HG03097 (cell line): ENCODE measurements at regions not wholly inside any gene's neighbourhood (a gene's known extent, or its start where the extent isn't known, plus 50 kb on each side); places are given as distances from the start of the nearest gene placed in this dataset.
A peak's percentile ranks its signal among the peaks of the same experiment; 100 is the strongest.

Experiments used
- ATAC-seq: cut with Tn5 transposase; IDR thresholded peaks from one replicate; pipeline ENCODE4 v1.9.1; 2021; ENCODE audit not compliant: unreplicated experiment, low FRiP score

GRCh38 chr2:457262-457661 is 169.4 kb upstream of the ALKAL2 start:
- no peak for ATAC-seq

GRCh38 chr2:455913-456312 is 168.0 kb upstream of the ALKAL2 start:
- no peak for ATAC-seq

DNA sequence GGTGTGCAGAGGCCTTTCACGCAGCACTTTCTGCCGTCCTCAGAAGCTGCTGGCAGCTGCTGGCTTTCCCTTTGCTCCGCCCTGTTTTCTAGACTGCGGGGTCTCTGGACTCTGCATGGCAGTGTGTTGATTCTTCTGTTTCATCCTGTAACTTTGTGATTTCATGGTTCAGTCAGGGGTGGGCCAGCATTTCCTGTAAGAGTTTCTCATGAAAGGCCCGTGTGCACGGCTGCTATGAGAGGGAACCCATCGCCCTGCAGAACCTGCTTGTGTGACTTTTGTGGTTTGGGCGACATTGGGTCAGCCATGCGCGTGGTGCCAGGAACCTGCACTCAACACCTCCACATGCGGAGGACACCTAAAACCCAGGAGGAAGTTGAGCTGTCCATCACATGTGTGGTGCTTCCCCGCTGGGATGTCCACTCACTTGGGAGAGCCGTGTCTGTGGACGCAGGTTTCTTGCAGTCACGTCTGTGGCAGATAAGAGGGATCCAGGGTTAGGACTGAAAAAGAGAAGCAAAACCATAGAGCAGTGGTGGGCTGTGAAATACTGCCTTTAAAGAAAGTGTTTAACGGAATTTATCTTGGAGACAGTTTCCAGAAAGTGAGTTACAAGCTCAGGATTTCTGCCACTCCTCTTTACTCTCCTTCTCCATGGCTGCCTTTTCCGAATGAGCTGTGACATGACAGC is 167.3 kb upstream of the ALKAL2 start:
- ATAC-seq, result no peak

GRCh38 chr2:453132-453531 is 165.2 kb upstream of the ALKAL2 start:
- no peak for ATAC-seq

- no peak for ATAC-seq
Measured at GRCh38 chr2:451495-451894, 163.6 kb upstream of the ALKAL2 start.

- ATAC-seq, result no peak
Measured at GRCh38 chr2:449246-450067, 161.6 kb upstream of the ALKAL2 start.

DNA sequence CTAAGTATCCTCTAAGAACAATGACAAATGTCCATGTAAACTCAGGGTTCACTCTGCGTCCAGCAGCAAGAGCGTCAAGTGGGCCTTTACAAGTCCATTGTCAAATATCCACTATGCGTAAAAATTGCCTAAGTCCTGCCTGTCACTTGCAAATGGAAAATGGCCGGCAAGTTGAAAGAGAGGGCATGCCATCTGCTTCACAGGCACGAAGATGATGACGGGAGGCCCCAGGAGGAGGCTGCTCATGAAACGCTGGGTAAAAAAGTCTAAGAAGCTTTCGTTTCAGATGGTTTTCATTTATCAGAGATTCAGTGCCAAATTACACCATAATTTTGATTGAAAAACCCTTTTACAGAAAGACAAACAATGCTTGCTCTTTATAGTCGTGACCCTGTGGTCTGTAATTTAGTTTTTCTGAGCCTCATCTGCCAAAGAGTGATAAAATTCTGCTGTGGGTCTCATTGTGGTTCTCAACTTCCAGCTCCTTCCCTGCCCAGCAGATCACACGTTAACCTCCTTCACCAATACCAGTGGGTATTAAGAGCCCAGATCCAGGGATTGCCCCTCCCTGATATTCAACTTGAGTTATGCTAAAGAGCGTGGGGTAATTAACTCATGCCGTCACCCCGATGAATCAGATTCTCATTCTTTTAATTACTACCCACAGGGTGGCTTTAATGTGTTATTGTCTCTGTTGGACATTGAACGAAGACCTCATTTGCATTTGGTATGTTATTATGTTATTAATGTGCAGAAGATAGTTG is 160.2 kb upstream of the ALKAL2 start:
- ATAC-seq, result no peak

DNA sequence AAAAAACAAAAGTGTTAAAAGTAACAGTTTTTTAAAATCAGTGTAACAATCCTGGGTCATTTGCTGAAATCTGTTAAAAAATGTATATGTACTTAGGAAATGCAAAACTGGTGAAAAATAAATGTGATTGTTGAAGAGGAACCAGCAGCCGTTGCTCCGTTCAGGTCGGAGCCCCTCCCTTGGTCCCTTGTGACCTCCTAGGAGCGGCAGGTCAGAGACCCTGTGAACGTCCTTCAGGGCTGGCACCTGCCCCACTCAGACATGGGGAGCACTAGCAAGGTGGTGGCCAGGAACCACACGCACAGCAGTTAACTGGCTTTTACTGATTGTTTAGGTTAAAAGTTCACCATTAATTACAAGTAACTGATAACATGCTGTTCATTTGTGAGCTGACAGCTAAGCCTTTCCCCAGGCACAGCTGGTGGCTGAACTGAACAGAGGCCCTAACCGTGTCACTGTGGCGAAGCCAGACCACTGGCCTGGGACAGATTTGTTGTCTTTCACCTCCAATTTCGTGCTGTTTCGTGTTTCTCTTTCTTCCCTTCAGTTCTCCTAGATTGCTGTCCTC is 159.2 kb upstream of the ALKAL2 start:
- ATAC-seq, result no peak

DNA sequence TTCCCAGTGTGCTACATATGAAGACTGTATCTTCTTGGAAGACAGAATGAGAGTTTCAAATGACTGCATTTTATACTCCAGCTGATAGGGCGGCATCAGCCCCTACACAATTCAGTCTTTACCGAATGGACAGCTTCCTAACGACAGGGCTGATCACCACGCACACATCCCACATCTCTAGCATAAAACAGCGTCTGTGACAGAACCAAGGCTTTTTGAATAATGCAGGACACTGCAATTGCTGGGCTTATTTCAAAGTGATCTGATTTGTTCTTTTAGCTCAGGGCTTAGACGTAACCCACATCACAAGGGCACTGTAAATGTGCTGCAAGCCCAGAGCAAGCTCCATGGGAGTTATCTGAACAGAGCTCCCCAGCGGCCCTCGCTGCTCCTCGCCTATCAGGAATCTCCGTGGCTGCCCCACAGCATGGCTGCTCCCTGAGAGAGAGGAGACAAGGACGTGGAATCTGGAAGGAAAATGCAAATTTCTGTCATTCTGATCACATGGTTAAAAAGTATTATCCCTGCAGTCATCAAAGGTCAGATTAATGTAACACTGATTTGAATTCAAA is 158.5 kb upstream of the ALKAL2 start:
- ATAC-seq, result no peak

DNA sequence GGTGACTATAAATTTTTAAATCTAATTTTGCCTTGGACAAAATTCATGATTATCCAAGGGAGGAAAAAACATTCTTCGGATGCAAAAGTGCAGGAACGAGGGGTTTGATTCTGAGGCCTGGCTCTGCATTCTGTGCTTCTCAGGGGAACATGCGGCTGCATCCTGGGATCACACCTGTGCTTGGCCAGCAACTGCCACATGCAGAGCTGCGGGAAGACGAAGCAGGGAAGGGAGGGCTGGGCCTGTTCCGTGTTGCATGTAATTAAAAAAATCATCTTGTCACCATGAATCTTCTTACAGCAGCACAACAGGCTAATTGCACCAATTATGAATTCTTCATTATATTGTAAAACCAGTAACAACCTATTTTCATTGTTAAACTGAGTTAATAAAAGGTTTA is 158.0 kb upstream of the ALKAL2 start:
- no peak for ATAC-seq

DNA sequence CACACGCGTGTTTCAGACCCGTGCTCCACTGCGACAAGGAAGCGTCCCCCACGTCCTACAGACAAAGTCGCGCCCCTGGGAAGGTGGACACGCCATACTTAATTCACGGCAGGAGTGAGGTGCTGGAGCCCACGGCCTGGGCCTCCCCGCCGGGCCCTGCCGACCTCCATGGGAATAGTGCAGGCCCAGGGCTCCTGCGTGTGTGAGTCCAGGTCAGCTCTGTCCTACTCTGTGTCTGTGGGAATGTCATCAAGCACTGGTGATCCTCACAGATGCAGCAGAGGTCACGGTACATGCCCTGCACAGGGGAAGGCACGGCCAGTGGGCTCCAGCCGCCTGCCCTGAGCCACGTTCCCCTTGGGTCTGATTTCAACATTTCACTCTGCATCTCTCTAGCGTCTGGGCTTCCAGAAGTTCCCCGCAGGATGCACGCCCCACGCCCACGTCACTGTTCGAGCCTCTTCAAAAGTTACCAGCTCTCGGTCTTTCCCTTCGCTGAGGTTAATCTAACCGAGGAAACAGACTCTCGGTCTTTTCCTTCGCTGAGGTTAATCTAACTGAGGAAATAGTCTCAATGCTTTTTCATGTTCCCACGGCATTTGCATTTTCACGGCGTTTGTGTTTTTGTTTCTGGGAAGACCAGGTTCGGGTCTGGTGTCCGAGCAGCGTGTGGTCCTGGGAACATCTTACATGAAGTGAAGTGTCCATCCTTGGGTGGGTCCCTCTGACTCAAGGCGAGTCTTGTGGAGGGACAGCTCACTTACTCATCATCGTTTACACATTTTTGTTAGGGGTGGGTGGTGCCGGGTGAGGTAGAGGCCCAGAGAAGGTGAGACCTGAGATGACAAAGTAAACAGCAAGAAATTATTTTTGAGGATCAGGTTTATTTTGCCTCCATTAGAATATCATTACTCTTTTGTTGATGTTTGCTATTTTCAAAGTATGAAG is 157.3 kb upstream of the ALKAL2 start:
- ATAC-seq, result no peak

DNA sequence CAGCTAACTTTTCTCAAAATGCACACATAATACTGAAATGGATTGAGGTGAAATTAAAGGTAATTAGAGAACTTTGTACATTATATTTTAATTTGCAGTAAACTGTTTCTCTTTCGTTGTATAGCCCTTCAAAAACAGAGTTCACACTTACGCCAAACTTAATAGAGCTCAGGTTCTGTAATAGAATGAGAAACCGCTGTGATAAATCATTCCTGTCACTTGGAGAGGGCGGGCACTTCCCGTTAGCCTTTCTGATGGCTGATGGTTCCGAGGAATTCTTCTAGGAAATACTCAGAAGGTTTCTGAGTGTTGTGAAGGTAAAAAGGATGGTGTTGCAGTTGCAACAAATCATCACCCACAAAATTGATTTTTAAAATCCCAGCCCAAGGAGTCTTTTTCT is 155.8 kb upstream of the ALKAL2 start:
- ATAC-seq, result no peak

GRCh38 chr2:443216-443615 is 155.3 kb upstream of the ALKAL2 start:
- no peak for ATAC-seq

DNA sequence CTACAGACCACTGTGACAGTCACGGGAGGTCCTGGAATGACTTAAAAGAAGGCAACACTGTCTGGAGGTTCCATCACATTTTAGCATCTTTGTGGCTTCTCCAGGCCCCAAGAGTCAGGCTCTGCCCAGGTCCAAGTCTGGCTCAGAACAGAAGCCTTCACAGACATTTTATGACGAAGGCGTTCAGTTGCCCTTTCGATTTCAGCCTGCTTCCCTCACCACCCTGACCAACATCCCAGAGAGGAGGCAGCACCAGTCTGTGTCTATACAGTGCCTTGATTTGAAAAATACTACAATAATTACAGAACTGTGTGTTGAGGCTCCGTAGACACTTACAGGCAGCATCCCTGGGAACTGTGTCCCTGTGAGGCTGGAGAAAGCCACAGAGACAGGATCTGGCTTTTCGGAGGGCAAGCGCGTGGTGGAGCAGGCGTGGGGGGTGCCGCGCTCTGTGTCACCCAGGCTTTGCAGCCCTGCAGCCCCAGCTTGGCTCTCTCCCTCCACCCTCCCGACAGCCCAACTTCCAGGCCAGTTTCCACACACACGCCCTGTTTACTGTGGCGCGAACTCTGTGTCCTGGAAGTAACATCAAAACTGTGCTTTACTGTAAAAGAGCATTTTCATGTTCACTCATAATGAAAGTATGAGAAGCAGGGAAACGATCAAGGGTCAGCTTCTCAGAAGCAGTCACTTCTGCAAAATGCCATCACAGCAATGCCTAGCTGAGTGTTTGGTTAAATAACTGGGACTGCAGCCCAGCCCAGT is 153.5 kb upstream of the ALKAL2 start:
- no peak for ATAC-seq

DNA sequence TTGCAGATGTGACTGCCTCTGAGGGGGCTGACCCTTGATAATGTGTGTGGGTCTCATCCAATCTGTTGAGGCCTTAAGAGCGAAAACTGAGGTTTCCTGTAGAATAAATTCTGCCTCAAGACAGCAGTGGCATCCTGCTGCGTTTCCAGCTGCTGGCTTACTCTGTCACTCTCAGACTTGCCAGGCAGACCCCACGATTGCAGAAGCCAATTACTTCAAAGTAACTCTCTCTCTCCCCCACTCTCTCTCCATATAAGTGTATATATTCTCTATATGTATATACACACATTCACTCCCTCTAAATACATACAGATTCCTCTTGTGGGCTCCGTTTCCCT is 152.5 kb upstream of the ALKAL2 start:
- no peak for ATAC-seq

DNA sequence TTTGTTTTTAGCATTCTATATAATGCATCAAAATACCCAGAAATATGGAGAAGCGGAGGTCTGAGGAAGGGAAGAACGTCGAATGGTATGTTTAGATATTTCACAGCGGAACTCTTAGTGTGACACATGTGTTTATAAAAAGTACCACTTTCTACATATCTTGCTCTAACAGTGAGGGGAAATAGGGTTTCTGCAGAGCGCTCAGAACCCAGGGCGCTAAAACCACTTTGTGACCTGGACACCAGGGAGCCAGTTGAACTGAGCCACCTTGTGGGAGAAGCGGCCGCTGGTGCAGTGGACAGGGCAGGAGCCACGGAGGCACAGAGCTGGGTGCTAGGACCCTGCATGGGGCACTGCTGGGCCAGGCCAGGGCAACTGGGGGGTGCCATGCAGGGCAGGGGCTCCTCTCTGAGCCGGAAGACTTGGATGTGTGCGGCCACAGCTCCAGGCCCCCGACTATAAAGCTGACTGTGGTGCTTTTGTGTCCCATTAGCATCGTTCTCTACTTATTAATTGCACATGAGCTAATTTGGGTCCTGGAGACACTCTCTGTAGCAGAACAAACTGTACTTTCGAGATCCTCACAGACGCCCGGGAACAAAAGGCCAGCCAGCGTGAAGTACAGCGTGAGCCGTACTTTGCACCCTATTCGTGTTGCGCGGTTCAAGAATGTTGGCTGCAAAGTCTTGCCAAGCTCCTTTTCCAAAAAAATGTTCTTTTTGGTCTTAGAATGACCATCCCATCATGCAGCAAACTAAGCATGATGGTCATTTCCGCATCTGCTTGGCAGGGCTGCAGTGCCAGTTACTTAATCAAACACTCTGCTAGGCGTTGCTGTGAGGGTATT is 151.9 kb upstream of the ALKAL2 start:
- ATAC-seq, result no peak

GRCh38 chr2:439077-439476 is 151.2 kb upstream of the ALKAL2 start:
- ATAC-seq, result no peak

DNA sequence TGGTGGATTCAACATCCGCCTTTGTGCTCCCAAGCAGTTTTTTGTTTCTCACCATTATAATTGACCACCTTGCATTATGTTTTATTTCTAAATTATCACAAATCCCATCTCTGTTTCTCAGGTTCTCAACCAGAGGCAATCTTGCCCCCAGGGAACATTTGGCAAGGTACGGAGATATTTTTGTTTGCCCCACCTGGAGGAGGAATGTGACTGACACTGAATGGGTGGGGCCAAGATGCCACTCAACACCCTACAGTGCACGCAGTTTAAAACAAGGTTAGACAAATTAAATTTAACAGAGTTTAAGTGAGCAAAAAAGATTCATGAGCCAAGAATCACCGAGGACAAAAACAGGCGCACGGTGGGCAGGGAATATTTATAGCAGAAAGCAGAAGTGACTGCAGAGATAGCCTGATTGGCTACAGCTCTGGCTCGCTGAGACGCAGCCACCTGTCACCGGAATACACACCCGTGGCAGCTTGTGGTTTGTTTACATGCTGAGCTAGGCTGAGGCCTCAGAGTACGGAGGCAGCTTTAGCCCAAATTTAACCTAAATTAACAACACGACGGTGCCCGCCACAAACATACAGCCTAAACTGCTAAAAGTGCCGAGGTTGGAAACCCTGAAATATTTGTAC is 150.0 kb upstream of the ALKAL2 start:
- peak; percentile 87 for ATAC-seq
